Renal cortical epithelial cell (primary cell): ENCODE measurements at regions not wholly inside any gene's neighbourhood (a gene's known extent, or its start where the extent isn't known, plus 50 kb on each side); places are given as distances from the start of the nearest gene placed in this dataset.

Source experiments
- DNase-seq: peaks from one replicate; pipeline ENCODE4 v3.0.0-alpha.2; 2011; ENCODE audit warnings: low read depth

GRCh38 chr5:58403822-58404433 is 56.0 kb downstream of the PLK2 start:
- no peak for DNase-seq

GRCh38 chr5:58401701-58402100 is 58.2 kb downstream of the PLK2 start:
- DNase-seq: no peak

GRCh38 chr5:58400737-58401136 is 59.1 kb downstream of the PLK2 start:
- DNase-seq: no peak

- no peak for DNase-seq
These were observed 59.9 kb downstream of the PLK2 start for GRCh38 chr5:58399951-58400350.

GRCh38 chr5:58394339-58394738 is 65.5 kb downstream of the PLK2 start:
- DNase-seq: no peak

GRCh38 chr5:58393716-58394115 is 66.2 kb downstream of the PLK2 start:
- no peak for DNase-seq

GRCh38 chr5:58392496-58392895 is 67.4 kb downstream of the PLK2 start:
- no peak for DNase-seq

GRCh38 chr5:58383448-58383847 is 76.4 kb downstream of the PLK2 start:
- no peak for DNase-seq

- no peak for DNase-seq
These were observed 77.8 kb downstream of the PLK2 start for GRCh38 chr5:58382131-58382534.

GRCh38 chr5:58381566-58381965 is 78.3 kb downstream of the PLK2 start:
- no peak for DNase-seq

GRCh38 chr5:58380655-58381054 is 79.2 kb downstream of the PLK2 start:
- DNase-seq: no peak

- no peak for DNase-seq
These were observed 81.1 kb downstream of the PLK2 start for GRCh38 chr5:58378613-58379390.

- DNase-seq: no peak
These were observed 89.3 kb downstream of the PLK2 start for GRCh38 chr5:58370606-58371005.

GRCh38 chr5:58369513-58370190 is 90.2 kb downstream of the PLK2 start:
- no peak for DNase-seq

- DNase-seq: peak; percentile 42
These were observed 93.4 kb downstream of the PLK2 start for GRCh38 chr5:58366461-58366860.

GRCh38 chr5:58365791-58366190 is 94.1 kb downstream of the PLK2 start:
- no peak for DNase-seq

- DNase-seq: no peak
These were observed 96.2 kb downstream of the PLK2 start for GRCh38 chr5:58363461-58364249.

- DNase-seq: no peak
These were observed 97.8 kb downstream of the PLK2 start for GRCh38 chr5:58362135-58362534.

- no peak for DNase-seq
These were observed 99.1 kb downstream of the PLK2 start for GRCh38 chr5:58360794-58361193.

GRCh38 chr5:58359981-58360380 is 99.9 kb downstream of the PLK2 start:
- DNase-seq: no peak

GRCh38 chr5:58358501-58359178 is 101.2 kb downstream of the PLK2 start:
- no peak for DNase-seq
